Loucy (cell line): ENCODE measurements at regions not wholly inside any gene's neighbourhood (a gene's known extent, or its start where the extent isn't known, plus 50 kb on each side); places are given as distances from the start of the nearest gene placed in this dataset.

Experiments used
- EZH2phosphoT487 ChIP-seq: fragments of 200-600 bp; IDR thresholded peaks from 2 replicates; pipeline ENCODE4 v1.6.1; 2018; ENCODE audit warnings: antibody characterized with exemption, mild to moderate bottlenecking, moderate library complexity, borderline replicate concordance
- TF ChIP-seq, protein P1 (sequence below): fragments of 200-600 bp; sonication (generic); conservative IDR thresholded peaks from 2 replicates; pipeline ENCODE4 v1.5.1; 2014; ENCODE audit warnings: mild to moderate bottlenecking, antibody characterized with exemption, low read length

DNA sequence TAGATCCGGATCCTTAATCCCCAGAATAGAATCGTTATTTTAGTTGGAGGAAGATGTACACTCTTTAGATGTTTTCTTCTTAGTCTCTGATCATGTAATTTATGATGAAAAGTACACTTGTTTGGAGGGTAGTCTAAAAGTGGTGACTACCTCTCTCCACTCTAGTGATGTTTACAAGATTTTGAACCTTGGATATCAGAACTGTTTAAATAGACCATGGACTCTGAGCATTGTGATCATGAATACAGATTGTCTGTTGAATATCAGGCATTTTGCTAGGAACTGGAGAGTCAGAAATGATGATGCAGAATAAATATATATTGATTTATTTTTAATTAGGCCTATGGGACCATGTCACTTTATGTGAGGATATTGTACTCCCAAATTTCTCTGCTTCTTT, 706.3 kb upstream of the WWC1 start:
- TF ChIP-seq, protein P1, sequence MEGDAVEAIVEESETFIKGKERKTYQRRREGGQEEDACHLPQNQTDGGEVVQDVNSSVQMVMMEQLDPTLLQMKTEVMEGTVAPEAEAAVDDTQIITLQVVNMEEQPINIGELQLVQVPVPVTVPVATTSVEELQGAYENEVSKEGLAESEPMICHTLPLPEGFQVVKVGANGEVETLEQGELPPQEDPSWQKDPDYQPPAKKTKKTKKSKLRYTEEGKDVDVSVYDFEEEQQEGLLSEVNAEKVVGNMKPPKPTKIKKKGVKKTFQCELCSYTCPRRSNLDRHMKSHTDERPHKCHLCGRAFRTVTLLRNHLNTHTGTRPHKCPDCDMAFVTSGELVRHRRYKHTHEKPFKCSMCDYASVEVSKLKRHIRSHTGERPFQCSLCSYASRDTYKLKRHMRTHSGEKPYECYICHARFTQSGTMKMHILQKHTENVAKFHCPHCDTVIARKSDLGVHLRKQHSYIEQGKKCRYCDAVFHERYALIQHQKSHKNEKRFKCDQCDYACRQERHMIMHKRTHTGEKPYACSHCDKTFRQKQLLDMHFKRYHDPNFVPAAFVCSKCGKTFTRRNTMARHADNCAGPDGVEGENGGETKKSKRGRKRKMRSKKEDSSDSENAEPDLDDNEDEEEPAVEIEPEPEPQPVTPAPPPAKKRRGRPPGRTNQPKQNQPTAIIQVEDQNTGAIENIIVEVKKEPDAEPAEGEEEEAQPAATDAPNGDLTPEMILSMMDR = no peak
- TF ChIP-seq EZH2phosphoT487 = no peak
